Right lobe of liver (tissue), 6 donors: ENCODE measurements at regions not wholly inside any gene's neighbourhood (a gene's known extent, or its start where the extent isn't known, plus 50 kb on each side); places are given as distances from the start of the nearest gene placed in this dataset.

Experiments
- ATAC-seq, 4 donors: fragments of 200-7000 bp; cut with Tn5 transposase; one replicate each; pipeline ENCODE4 v1.9.1; 2020; ENCODE audit warnings: mild to moderate bottlenecking in 4 of 4, moderate library complexity in 4 of 4
- DNase-seq, 3 donors: peaks; one replicate each; pipeline ENCODE4 v3.0.0-alpha.2; 2020
- H3K27ac ChIP-seq, 3 donors: fragments of 200-600 bp; one replicate each; pipeline ENCODE4 v1.8.0; 2022
- H3K27me3 ChIP-seq, 2 donors: fragments of 200-600 bp; one replicate each; pipeline ENCODE4 v1.8.0; 2022
- H3K36me3 ChIP-seq, 4 donors: fragments of 200-600 bp; sonication (generic) in 1 of 4; one replicate each; pipeline versions ENCODE4 v1.5.1 to v1.8.0; 2017 to 2022; ENCODE audit warnings: control low read depth in 1 of 4
- H3K4me1 ChIP-seq, 4 donors: fragments of 200-600 bp; sonication (generic) in 1 of 4; one replicate each; pipeline versions ENCODE4 v1.5.1 to v1.8.0; 2017 to 2022; ENCODE audit warnings: control low read depth in 1 of 4
- H3K4me3 ChIP-seq, 3 donors: fragments of 200-600 bp; one replicate each; pipeline ENCODE4 v1.8.0; 2022
- H3K9me3 ChIP-seq, 4 donors: fragments of 200-600 bp; sonication (generic) in 1 of 4; one replicate each; pipeline versions ENCODE4 v1.5.1 to v1.8.0; 2017 to 2022; ENCODE audit warnings: control low read depth in 1 of 4
- CTCF ChIP-seq, 4 donors: fragments of 200-600 bp in 3 of 4; fragments of 450-650 bp in 1 of 4; IDR thresholded peaks; one replicate each; pipeline versions ENCODE4 v1.5.1 to v1.8.0; 2016 to 2022; ENCODE audit warnings: antibody characterized with exemption in 4 of 4, mild to moderate bottlenecking in 2 of 4
- POLR2A ChIP-seq: fragments of 450-650 bp; IDR thresholded peaks from one replicate; pipeline ENCODE4 v1.6.1; 2017; ENCODE audit warnings: antibody characterized with exemption, mild to moderate bottlenecking
- WGBS: methylation state at CpG from one replicate; pipeline ENCODE4 v1.1.6; 2018; ENCODE audit warnings: low coverage, low lambda C conversion rate; ENCODE audit not compliant: insufficient coverage; ENCODE audit errors: missing lambda C conversion rate; 5-methylcytosine and 5-hydroxymethylcytosine counted together
- intact Hi-C, 2 donors: fragments of 100-400 bp; cut with DNase I; formaldehyde crosslinking; loops; one replicate each; pipeline versions ENCODE4 v1.11.2 to v1.14.1; 2022
- donor health status: DM: no; HTN: yes; CAD: no.
- donor health status: DM: no; HTN: no; CAD: no.
- donor health status: DM: no; HTN: no; CAD: no.
- donor health status: DM: no; HTN: yes; CAD: no.
- donor health status: DM: no; HTN: yes; CAD: no.

GRCh38 chr12:43022838-43023237 is 433.3 kb upstream of the PRICKLE1 start:
- DNase-seq = no peak
- Histone ChIP-seq H3K27me3 (no peaks in the 10 kb centered on the region), H3K9me3 (no peaks in the 10 kb centered on the region), H3K27ac (no peak overlapping the region), H3K36me3 (no peaks in the 10 kb centered on the region), H3K4me3 (no peak overlapping the region), H3K4me1 (no peaks in the 10 kb centered on the region)
- no peak for ATAC-seq
- intact Hi-C loops = no loop called here
- WGBS = 35% methylated on average over 1 of the region's 1 CpG
- no peak for TF ChIP-seq POLR2A
- no peak for TF ChIP-seq CTCF (IDR thresholded peaks at IDR 0.05)

GRCh38 chr12:43015090-43015737 is 425.7 kb upstream of the PRICKLE1 start:
- ATAC-seq = no peak
- intact Hi-C loops = no loop called here
- H3K4me3 ChIP-seq = no peak overlapping the region
- H3K27ac ChIP-seq = no peak overlapping the region
- H3K9me3 ChIP-seq = no peaks in the 10 kb centered on the region
- H3K36me3 ChIP-seq = no peaks in the 10 kb centered on the region
- WGBS = 57% methylated on average over 2 of the region's 4 CpGs
- H3K4me1 ChIP-seq = no peaks in the 10 kb centered on the region
- TF ChIP-seq CTCF (IDR thresholded peaks at IDR 0.05) (no peak), POLR2A (no peak)
- no peaks in the 10 kb centered on the region for H3K27me3 ChIP-seq
- DNase-seq = no peak

- H3K4me1 ChIP-seq = no peaks in the 10 kb centered on the region
- H3K36me3 ChIP-seq = no peaks in the 10 kb centered on the region
- TF ChIP-seq POLR2A = no peak
- TF ChIP-seq CTCF (IDR thresholded peaks at IDR 0.05) = no peak
- H3K27me3 ChIP-seq = no peaks in the 10 kb centered on the region
- H3K9me3 ChIP-seq = no peaks in the 10 kb centered on the region
- ATAC-seq (no peak), DNase-seq (no peak)
- no peak overlapping the region for H3K27ac ChIP-seq
- 44% methylated on average over 2 of the region's 2 CpGs for WGBS
- no peak overlapping the region for H3K4me3 ChIP-seq
- intact Hi-C loops = no loop called here
These were observed 421.9 kb upstream of the PRICKLE1 start for GRCh38 chr12:43011383-43011926.

- no peak overlapping the region for H3K27ac ChIP-seq
- H3K9me3 ChIP-seq = no peaks in the 10 kb centered on the region
- intact Hi-C loops = no loop called here
- ATAC-seq = no peak
- H3K4me1 ChIP-seq = no peaks in the 10 kb centered on the region
- H3K36me3 ChIP-seq = no peaks in the 10 kb centered on the region
- no peaks in the 10 kb centered on the region for H3K27me3 ChIP-seq
- H3K4me3 ChIP-seq = no peak overlapping the region
- DNase-seq = no peak
- TF ChIP-seq CTCF (IDR thresholded peaks at IDR 0.05) = no peak
- TF ChIP-seq POLR2A = no peak
These were observed 420.3 kb upstream of the PRICKLE1 start for GRCh38 chr12:43009846-43010240.
